ENCODE measurements at regions not wholly inside any gene's neighbourhood (a gene's known extent, or its start where the extent isn't known, plus 50 kb on each side); places are given as distances from the start of the nearest gene placed in this dataset.

DNA sequence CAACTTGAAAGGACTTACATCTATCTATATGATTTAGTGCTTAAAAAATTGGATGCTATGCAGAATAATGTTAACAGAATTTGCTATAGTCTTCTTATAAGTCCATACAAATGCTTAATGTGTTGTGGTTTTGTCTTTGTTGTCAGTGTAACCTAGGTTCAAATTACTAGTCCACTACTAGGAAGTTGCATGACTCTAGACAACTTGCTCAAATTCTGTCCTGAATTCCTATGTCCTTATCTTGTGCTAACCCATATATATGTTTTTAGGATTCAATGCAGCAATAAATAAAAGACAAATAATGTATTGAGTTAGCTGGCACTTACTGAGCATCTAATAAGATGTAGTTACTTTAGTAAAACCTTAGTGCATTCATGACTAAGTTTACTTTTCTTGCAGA lies 276.5 kb upstream of the KCNMB2 start:
- TF ChIP-seq, protein P1, sequence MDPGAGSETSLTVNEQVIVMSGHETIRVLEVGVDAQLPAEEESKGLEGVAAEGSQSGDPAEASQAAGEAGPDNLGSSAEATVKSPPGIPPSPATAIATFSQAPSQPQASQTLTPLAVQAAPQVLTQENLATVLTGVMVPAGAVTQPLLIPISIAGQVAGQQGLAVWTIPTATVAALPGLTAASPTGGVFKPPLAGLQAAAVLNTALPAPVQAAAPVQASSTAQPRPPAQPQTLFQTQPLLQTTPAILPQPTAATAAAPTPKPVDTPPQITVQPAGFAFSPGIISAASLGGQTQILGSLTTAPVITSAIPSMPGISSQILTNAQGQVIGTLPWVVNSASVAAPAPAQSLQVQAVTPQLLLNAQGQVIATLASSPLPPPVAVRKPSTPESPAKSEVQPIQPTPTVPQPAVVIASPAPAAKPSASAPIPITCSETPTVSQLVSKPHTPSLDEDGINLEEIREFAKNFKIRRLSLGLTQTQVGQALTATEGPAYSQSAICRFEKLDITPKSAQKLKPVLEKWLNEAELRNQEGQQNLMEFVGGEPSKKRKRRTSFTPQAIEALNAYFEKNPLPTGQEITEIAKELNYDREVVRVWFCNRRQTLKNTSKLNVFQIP (CRISPR knock-in tag; IDR thresholded peaks at IDR 0.05; ENCODE audit: borderline replicate concordance, low read depth) = no peak
- TF ChIP-seq ZNF565 (CRISPR knock-in tag; conservative IDR thresholded peaks at IDR 0.05; ENCODE audit: low read depth) = no peak
- no peak for TF ChIP-seq ISL1 (CRISPR knock-in tag; IDR thresholded peaks at IDR 0.05)
- TF ChIP-seq ESRRG (CRISPR knock-in tag; IDR thresholded peaks at IDR 0.05) = no peak
- no peak for TF ChIP-seq ZNF8 (CRISPR knock-in tag; IDR thresholded peaks at IDR 0.05)
- TF ChIP-seq SNAI2 (CRISPR knock-in tag; IDR thresholded peaks at IDR 0.05) = no peak

All from SK-N-SH treated with all-trans-retinoic acid at 6 μM for 48 hours (cell line).